GM12864 (cell line): ENCODE measurements at regions not wholly inside any gene's neighbourhood (a gene's known extent, or its start where the extent isn't known, plus 50 kb on each side); places are given as distances from the start of the nearest gene placed in this dataset.

Experiments used
- DNase-seq: peaks from one replicate; pipeline ENCODE4 v3.0.0-alpha.2; 2011; ENCODE audit warnings: low read depth
- H3K4me3 ChIP-seq: 2 replicates; pipeline ENCODE4 v1.5.1; 2011; ENCODE audit warnings: mild to moderate bottlenecking, low read depth, low read length, control low read depth
- TF ChIP-seq, protein P1 (sequence below): IDR thresholded peaks from 2 replicates; pipeline ENCODE4 v1.5.1; 2011; ENCODE audit warnings: low read depth, mild to moderate bottlenecking, moderate library complexity, low read length, control low read depth, inconsistent platforms; ENCODE audit errors: missing control alignments

DNA sequence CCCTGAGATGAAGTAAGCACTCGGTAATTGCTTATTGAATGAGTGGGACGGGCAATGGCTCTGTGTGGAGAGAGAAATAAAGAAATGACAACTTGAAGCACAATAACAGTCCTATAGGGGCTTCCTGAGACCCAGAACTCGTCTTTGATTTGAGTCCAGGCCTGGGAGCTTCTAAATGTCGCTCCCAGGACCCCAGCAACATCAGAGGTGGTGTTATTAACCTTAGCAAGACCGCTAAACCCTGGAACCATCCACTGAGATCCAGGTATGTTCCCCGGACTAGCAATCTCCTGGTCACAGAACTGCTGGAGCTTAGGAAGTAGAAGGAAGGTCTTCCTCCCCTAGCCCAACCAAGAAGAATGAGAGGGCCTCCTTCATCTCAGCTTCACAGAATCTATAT lies 160.0 kb downstream of the MINAR1 start:
- TF ChIP-seq, protein P1, sequence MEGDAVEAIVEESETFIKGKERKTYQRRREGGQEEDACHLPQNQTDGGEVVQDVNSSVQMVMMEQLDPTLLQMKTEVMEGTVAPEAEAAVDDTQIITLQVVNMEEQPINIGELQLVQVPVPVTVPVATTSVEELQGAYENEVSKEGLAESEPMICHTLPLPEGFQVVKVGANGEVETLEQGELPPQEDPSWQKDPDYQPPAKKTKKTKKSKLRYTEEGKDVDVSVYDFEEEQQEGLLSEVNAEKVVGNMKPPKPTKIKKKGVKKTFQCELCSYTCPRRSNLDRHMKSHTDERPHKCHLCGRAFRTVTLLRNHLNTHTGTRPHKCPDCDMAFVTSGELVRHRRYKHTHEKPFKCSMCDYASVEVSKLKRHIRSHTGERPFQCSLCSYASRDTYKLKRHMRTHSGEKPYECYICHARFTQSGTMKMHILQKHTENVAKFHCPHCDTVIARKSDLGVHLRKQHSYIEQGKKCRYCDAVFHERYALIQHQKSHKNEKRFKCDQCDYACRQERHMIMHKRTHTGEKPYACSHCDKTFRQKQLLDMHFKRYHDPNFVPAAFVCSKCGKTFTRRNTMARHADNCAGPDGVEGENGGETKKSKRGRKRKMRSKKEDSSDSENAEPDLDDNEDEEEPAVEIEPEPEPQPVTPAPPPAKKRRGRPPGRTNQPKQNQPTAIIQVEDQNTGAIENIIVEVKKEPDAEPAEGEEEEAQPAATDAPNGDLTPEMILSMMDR, result no peak
- no peak overlapping the region for H3K4me3 ChIP-seq
- DNase-seq, result no peak

DNA sequence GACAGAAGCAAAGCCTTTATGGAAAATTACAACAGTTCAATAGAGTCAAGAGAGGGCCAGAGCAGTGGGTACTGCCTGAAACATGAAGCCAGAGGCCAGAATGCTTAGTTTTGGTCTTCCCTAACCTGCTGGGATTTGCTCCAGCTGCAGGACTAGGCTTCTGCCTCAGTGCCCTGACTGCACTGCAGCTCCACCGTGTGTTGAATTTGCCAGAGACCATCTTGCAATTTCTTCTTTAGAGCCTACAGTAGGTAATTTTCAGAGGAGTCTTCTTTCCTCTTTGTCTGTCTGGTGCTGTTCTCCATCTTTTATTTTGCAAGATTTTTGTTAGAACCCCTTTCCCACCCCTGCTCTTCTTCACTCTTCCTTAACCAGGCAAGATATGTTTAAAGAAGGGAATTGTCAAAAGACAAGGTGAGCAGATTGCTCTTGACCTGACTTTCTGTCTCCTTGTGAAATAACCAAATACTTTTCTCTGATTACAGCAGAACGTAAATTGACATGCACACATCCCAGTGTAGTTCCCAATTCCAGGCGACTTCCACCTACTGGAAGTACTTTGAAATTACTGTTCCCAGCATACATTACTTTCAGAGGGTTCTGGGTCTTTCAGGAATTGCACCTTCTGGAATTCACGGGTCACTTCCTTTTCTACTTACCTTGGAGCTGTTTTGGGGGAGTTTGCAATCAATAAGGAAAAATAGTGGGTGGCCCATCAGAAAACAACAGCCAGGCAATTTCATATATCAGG lies 161.2 kb downstream of the MINAR1 start:
- TF ChIP-seq, protein P1, result no peak
- DNase-seq, result no peak
- H3K4me3 ChIP-seq, result no peak overlapping the region

DNA sequence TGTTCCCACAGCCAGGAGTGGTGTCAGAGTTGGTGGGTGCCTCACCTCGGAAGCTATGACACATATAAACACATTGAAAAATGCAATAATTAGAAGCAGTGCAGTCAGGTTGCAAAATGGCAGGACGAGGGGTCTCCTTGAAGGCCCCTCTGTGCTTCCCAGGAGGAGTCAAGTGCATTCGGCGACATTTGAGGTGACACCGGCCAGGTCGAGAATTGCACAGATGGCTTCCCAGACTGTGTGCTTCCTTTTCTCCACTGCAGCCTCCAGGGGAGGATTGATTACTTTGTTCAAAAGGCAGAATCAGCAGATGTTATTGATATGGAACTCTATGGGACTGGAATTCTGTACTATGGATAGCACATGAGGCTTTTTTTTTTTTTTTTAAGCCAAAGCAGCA lies 163.2 kb downstream of the MINAR1 start:
- DNase-seq, result no peak
- H3K4me3 ChIP-seq, result no peak overlapping the region
- TF ChIP-seq, protein P1, result no peak

DNA sequence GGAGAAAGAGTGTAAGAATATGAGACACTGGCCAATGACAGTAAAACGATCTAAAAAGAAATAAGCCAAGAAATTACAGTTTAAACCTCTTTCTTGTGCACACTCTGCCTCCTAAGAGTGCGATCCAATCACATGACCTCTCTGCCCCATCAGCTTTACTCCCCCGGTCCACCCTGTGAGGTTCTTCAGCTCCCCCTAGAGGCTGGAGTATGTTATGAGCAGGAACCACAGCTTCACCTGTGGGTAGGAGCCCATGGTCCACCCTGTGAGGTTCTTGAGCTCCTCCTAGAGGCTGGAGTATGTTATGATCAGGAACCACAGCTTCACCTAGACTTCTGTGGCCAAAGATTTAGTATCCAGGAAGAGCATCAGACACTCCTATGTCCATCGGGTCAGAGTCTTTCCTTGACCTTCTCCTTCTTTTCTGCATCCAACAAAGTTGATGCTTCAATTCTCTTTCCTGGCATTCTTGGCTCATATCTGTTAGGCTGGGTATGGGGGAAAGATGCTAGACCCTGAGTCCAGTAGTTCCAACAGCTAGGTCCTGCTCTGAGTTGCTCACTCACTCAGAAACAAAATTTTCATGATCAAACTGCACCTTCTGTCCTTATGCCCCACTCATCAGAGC lies 164.0 kb downstream of the MINAR1 start:
- TF ChIP-seq, protein P1, result peak; percentile 99
- peak; percentile 77 for DNase-seq
- H3K4me3 ChIP-seq, result no peak overlapping the region

DNA sequence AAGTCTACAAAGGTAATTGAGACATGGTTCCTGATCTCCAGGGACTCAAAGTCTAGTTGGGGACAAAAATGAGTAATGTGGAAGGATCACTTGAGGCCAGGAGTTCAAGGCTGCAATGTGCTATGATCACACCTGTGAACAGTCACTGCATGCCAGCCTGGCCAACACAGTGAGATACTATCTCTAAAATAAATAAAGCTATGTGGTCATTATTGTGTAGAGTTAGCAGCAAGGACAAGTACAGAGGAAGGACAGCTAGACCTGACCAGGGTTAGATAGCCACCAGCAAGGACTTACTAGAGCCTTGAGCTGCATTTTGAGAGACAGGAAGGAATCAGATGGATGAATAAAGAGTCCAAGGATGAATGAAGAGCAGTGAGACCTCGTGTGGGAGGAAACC lies 166.5 kb downstream of the MINAR1 start:
- no peak for DNase-seq
- H3K4me3 ChIP-seq, result no peak overlapping the region
- TF ChIP-seq, protein P1, result no peak

DNA sequence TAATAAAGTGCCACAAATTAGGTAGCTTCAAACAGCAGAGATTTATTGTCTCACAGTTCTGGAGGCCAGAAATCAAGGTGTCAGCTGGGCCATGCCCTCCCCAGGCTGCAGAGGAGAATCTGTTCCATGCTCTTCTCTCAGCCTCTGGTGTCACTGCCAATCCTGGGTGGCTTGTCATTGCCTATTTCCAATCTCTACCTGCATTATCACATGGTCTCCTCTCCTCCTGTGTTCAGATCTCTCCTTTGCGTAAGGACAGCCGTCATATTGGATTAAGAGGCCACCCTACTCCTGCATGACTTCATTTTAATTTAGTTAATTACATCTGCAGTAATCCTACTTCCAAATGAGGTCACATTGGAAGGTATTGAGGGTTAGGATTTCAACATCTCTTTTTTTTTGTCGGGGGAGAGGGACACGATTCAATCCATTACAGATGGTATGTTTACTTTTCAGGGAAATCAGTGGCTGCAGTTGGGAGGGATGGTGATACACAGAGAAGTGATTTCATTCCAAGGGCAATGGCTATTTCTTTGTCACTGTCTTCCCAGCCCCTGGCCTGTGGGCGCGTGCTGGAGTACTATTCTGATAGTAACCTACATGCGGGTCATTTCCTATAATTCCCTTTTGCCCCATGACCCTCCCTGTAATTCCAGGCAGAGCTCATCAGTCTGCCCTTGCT lies 169.4 kb downstream of the MINAR1 start:
- TF ChIP-seq, protein P1, result no peak
- no peak for DNase-seq
- H3K4me3 ChIP-seq, result no peak overlapping the region
